ENCODE measurements at regions not wholly inside any gene's neighbourhood (a gene's known extent, or its start where the extent isn't known, plus 50 kb on each side); places are given as distances from the start of the nearest gene placed in this dataset.

DNA sequence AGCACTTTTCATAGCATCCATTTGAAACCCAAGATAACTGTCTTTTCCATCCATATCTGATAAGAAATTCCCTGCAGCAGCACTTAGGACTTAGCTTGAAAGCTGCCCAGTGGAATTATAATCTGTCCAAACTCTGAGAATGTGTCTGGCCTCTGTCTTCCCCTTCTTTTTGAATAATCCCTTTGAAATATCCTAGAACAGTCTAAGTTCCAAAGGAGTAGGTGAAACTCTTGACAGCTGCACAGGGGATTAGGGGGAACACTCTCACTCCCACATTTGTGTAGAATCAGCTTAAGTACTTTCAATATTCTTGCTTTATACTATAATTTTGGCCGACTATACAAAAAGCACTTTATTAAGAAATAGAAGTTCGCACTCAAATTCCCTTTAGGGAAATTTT, 157.7 kb downstream of the PAPSS1 start:
- H3K4me1 ChIP-seq (ENCODE audit: control insufficient read depth, insufficient read depth, low read length): no peaks in the 10 kb centered on the region
- no peak overlapping the region for H3K4me3 ChIP-seq (ENCODE audit: low read length)
- H3K36me3 ChIP-seq (ENCODE audit: control insufficient read depth, insufficient read depth, low read length): no peaks in the 10 kb centered on the region
- H3K27me3 ChIP-seq (ENCODE audit: control insufficient read depth, insufficient read depth, low read length): no peaks in the 10 kb centered on the region
- no peak overlapping the region for H3K27ac ChIP-seq (ENCODE audit: low read depth, low read length)
- H3K9ac ChIP-seq (ENCODE audit: low read length): no peak overlapping the region

GRCh38 chr4:107561481-107561880, 158.6 kb downstream of the PAPSS1 start:
- H3K4me3 ChIP-seq (ENCODE audit: low read length): no peak overlapping the region
- no peaks in the 10 kb centered on the region for H3K36me3 ChIP-seq (ENCODE audit: control insufficient read depth, insufficient read depth, low read length)
- H3K27me3 ChIP-seq (ENCODE audit: control insufficient read depth, insufficient read depth, low read length): no peaks in the 10 kb centered on the region
- H3K9ac ChIP-seq (ENCODE audit: low read length): no peak overlapping the region
- no peak overlapping the region for H3K27ac ChIP-seq (ENCODE audit: low read depth, low read length)
- no peaks in the 10 kb centered on the region for H3K4me1 ChIP-seq (ENCODE audit: control insufficient read depth, insufficient read depth, low read length)

- H3K9ac ChIP-seq (ENCODE audit: low read length): no peak overlapping the region
- no peak overlapping the region for H3K27ac ChIP-seq (ENCODE audit: low read depth, low read length)
- H3K27me3 ChIP-seq (ENCODE audit: control insufficient read depth, insufficient read depth, low read length): no peaks in the 10 kb centered on the region
- no peaks in the 10 kb centered on the region for H3K36me3 ChIP-seq (ENCODE audit: control insufficient read depth, insufficient read depth, low read length)
- no peaks in the 10 kb centered on the region for H3K4me1 ChIP-seq (ENCODE audit: control insufficient read depth, insufficient read depth, low read length)
- H3K4me3 ChIP-seq (ENCODE audit: low read length): no peak overlapping the region
These were observed 160.4 kb downstream of the PAPSS1 start for GRCh38 chr4:107559653-107560052.

GRCh38 chr4:107552306-107552705, 167.7 kb downstream of the PAPSS1 start:
- Histone ChIP-seq H3K4me3 (ENCODE audit: low read length) (no peak overlapping the region), H3K36me3 (ENCODE audit: control insufficient read depth, insufficient read depth, low read length) (no peaks in the 10 kb centered on the region), H3K9ac (ENCODE audit: low read length) (no peak overlapping the region), H3K27ac (ENCODE audit: low read depth, low read length) (no peak overlapping the region), H3K27me3 (ENCODE audit: control insufficient read depth, insufficient read depth, low read length) (no peaks in the 10 kb centered on the region), H3K4me1 (ENCODE audit: control insufficient read depth, insufficient read depth, low read length) (no peaks in the 10 kb centered on the region)

DNA sequence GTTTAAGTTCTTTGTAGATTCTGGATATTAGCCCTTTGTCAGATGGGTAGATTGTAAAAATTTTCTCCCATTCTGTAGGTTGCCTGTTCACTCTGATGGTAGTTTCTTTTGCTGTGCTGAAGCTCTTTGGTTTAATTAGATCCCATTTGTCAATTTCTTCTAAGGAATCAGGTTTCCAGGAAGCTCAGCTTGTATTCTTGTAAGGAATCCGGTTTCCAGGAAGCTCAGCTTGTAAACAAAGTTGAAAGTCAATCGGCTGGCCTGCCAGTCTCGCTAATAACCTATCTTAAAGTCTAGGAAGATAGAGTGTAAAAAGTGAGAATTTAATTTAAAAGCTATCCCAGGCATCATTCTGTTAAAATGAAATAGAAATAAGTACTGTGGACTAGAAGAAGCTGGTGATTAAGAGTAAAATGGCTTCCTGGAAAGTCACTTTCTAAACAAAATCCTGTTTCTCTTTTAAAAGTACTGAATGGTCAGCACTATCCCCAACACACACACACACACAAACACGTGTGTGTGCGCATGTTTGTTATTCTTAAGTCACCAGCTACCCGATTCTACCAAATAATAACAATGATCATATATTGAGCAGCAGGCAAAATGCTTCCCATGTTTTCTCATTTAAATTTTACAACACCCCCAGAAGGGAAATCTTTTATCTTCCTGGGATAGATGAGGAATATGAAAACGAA, 171.7 kb downstream of the PAPSS1 start:
- Histone ChIP-seq H3K36me3 (ENCODE audit: control insufficient read depth, insufficient read depth, low read length) (no peaks in the 10 kb centered on the region), H3K9ac (ENCODE audit: low read length) (no peak overlapping the region), H3K27ac (ENCODE audit: low read depth, low read length) (no peak overlapping the region), H3K27me3 (ENCODE audit: control insufficient read depth, insufficient read depth, low read length) (no peaks in the 10 kb centered on the region), H3K4me1 (ENCODE audit: control insufficient read depth, insufficient read depth, low read length) (no peaks in the 10 kb centered on the region), H3K4me3 (ENCODE audit: low read length) (no peak overlapping the region)

GRCh38 chr4:107546638-107547037, 173.4 kb downstream of the PAPSS1 start:
- Histone ChIP-seq H3K4me3 (ENCODE audit: low read length) (no peak overlapping the region), H3K36me3 (ENCODE audit: control insufficient read depth, insufficient read depth, low read length) (no peaks in the 10 kb centered on the region), H3K4me1 (ENCODE audit: control insufficient read depth, insufficient read depth, low read length) (no peaks in the 10 kb centered on the region), H3K27me3 (ENCODE audit: control insufficient read depth, insufficient read depth, low read length) (no peaks in the 10 kb centered on the region), H3K27ac (ENCODE audit: low read depth, low read length) (no peak overlapping the region), H3K9ac (ENCODE audit: low read length) (no peak overlapping the region)

DNA sequence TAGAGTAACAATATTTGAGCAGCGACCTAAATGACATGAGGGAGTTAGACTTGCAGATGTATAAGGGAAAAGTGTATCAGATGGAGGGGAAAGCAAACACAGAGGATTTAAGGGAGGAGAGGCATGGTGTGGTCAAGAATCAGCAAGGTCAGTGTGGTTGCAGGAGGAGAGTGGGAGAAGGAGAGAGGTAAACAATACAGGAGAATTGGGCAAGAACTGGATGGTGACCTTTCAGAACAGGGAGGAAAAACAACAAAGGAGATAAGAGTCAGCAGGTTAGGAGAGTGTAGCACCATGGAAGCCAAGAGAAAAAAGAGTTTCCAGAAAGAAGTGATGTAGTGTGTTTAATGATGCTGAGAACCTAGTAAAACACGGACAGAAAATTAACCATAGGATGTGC, 178.5 kb downstream of the PAPSS1 start:
- H3K36me3 ChIP-seq (ENCODE audit: control insufficient read depth, insufficient read depth, low read length): no peaks in the 10 kb centered on the region
- no peak overlapping the region for H3K9ac ChIP-seq (ENCODE audit: low read length)
- no peak overlapping the region for H3K4me3 ChIP-seq (ENCODE audit: low read length)
- H3K27ac ChIP-seq (ENCODE audit: low read depth, low read length): no peak overlapping the region
- no peaks in the 10 kb centered on the region for H3K4me1 ChIP-seq (ENCODE audit: control insufficient read depth, insufficient read depth, low read length)
- H3K27me3 ChIP-seq (ENCODE audit: control insufficient read depth, insufficient read depth, low read length): no peaks in the 10 kb centered on the region

DNA sequence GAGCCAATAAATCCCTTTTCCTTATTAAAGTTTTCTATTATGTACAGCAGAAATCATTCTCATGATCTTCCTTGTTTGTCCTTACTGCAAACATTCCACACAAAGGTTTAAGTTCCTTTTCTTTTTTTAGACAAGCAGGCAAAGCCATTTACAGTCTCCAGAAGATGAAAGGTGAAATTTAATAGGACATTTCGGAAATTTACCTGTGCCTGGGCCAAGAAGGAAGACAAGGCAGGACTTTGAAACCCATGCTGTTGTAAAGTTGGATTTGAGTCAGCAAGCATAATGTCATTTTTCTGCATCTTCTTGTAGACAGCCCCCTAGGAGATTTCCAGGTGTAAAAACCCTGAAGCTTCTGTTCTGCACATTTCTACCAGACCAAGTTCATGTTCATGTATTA, 188.1 kb downstream of the PAPSS1 start:
- Histone ChIP-seq H3K9ac (ENCODE audit: low read length) (no peak overlapping the region), H3K27ac (ENCODE audit: low read depth, low read length) (no peak overlapping the region), H3K4me1 (ENCODE audit: control insufficient read depth, insufficient read depth, low read length) (no peaks in the 10 kb centered on the region), H3K4me3 (ENCODE audit: low read length) (no peak overlapping the region), H3K36me3 (ENCODE audit: control insufficient read depth, insufficient read depth, low read length) (no peaks in the 10 kb centered on the region), H3K27me3 (ENCODE audit: control insufficient read depth, insufficient read depth, low read length) (no peaks in the 10 kb centered on the region)

- Histone ChIP-seq H3K36me3 (ENCODE audit: control insufficient read depth, insufficient read depth, low read length) (no peaks in the 10 kb centered on the region), H3K4me3 (ENCODE audit: low read length) (no peak overlapping the region), H3K9ac (ENCODE audit: low read length) (no peak overlapping the region)
These were observed 199.7 kb downstream of the PAPSS1 start for GRCh38 chr4:107520368-107520767.

GRCh38 chr4:107519053-107519452, 201.0 kb downstream of the PAPSS1 start:
- Histone ChIP-seq H3K27me3 (ENCODE audit: control insufficient read depth, insufficient read depth, low read length) (no peaks in the 10 kb centered on the region), H3K36me3 (ENCODE audit: control insufficient read depth, insufficient read depth, low read length) (no peaks in the 10 kb centered on the region), H3K4me3 (ENCODE audit: low read length) (no peak overlapping the region), H3K4me1 (ENCODE audit: control insufficient read depth, insufficient read depth, low read length) (no peaks in the 10 kb centered on the region), H3K9ac (ENCODE audit: low read length) (no peak overlapping the region), H3K27ac (ENCODE audit: low read depth, low read length) (no peak overlapping the region)

More at GRCh38 chr4:107520368-107520767, 199.7 kb downstream of the PAPSS1 start:
- Histone ChIP-seq H3K4me1 (ENCODE audit: control insufficient read depth, insufficient read depth, low read length) (no peaks in the 10 kb centered on the region), H3K27ac (ENCODE audit: low read depth, low read length) (no peak overlapping the region), H3K27me3 (ENCODE audit: control insufficient read depth, insufficient read depth, low read length) (no peaks in the 10 kb centered on the region)

DNA sequence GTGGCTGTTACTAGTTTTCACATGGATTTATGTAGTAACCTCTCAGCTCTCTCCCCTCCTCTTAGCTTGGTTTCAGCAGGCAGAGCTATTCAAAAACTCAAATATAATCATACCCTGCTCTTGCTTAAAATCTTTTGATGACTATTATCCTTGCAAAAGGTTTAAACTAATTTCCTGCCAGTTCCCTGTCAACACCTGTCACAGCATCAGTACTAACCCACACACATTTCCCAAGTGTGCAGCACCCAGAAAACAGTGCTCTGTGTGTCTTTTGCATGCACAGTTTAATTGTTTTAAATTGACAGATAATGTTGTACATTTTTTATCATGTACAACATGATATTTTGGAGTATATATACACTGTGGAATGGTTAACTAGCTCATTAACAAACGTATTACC, 202.0 kb downstream of the PAPSS1 start:
- H3K27ac ChIP-seq (ENCODE audit: low read depth, low read length): no peak overlapping the region
- H3K4me1 ChIP-seq (ENCODE audit: control insufficient read depth, insufficient read depth, low read length): no peaks in the 10 kb centered on the region
- no peak overlapping the region for H3K9ac ChIP-seq (ENCODE audit: low read length)

GRCh38 chr4:107512549-107512948, 207.5 kb downstream of the PAPSS1 start:
- Histone ChIP-seq H3K27ac (ENCODE audit: low read depth, low read length) (no peak overlapping the region), H3K4me3 (ENCODE audit: low read length) (no peak overlapping the region), H3K36me3 (ENCODE audit: control insufficient read depth, insufficient read depth, low read length) (no peaks in the 10 kb centered on the region), H3K27me3 (ENCODE audit: control insufficient read depth, insufficient read depth, low read length) (no peaks in the 10 kb centered on the region), H3K9ac (ENCODE audit: low read length) (no peak overlapping the region), H3K4me1 (ENCODE audit: control insufficient read depth, insufficient read depth, low read length) (no peaks in the 10 kb centered on the region)

More for the DNA sequence above, 202.0 kb downstream of the PAPSS1 start:
- no peaks in the 10 kb centered on the region for H3K36me3 ChIP-seq (ENCODE audit: control insufficient read depth, insufficient read depth, low read length)
- H3K4me3 ChIP-seq (ENCODE audit: low read length): no peak overlapping the region
- H3K27me3 ChIP-seq (ENCODE audit: control insufficient read depth, insufficient read depth, low read length): no peaks in the 10 kb centered on the region

DNA sequence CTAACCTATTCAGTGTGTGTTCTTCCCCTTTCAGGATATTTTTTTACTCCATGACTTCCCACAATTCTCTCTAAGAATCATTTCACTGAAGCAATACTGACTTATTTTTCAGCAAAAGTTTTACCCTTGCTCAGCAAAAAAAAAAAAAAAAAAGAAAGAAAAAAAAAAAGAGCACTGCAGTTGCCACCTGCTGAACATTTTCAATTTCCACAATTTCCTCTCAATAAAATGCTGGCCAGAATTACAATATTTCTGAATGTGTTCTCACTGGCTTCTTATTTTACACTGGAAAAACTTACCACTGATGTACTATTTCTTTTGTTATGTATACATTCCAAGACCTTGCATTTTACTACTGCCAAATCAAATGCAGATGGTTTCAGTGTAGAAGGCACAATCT, 210.4 kb downstream of the PAPSS1 start:
- no peaks in the 10 kb centered on the region for H3K36me3 ChIP-seq (ENCODE audit: control insufficient read depth, insufficient read depth, low read length)
- H3K27me3 ChIP-seq (ENCODE audit: control insufficient read depth, insufficient read depth, low read length): no peaks in the 10 kb centered on the region
- H3K9ac ChIP-seq (ENCODE audit: low read length): no peak overlapping the region
- no peak overlapping the region for H3K27ac ChIP-seq (ENCODE audit: low read depth, low read length)
- no peaks in the 10 kb centered on the region for H3K4me1 ChIP-seq (ENCODE audit: control insufficient read depth, insufficient read depth, low read length)
- H3K4me3 ChIP-seq (ENCODE audit: low read length): no peak overlapping the region

Data from rectal smooth muscle tissue (tissue), 1 donor.